Activated B cell treated with CpG ODN at 0.5 μM for 24 hours (primary cell): ENCODE measurements at regions not wholly inside any gene's neighbourhood (a gene's known extent, or its start where the extent isn't known, plus 50 kb on each side); places are given as distances from the start of the nearest gene placed in this dataset.

Experiments
- ATAC-seq: fragments of 200-7000 bp; cut with Tn5 transposase; one replicate; pipeline ENCODE4 v1.10.0; 2021; ENCODE audit warnings: low read depth, mild to moderate bottlenecking, moderate library complexity
- CTCF ChIA-PET: fragments of 350-600 bp; sonication (Branson Sonifier 250); formaldehyde crosslinking; loops from one replicate; lab custom pipeline; 2021; ENCODE audit warnings: antibody characterized with exemption; lab: Charles Lee
- POLR2A ChIA-PET: fragments of 350-600 bp; sonication (Branson Sonifier 250); formaldehyde crosslinking; loops from one replicate; lab custom pipeline; 2021; ENCODE audit warnings: antibody characterized with exemption; lab: Charles Lee
- DNase-seq: peaks from one replicate; pipeline ENCODE4 v3.0.0; 2022
- H3K27ac Mint-ChIP-seq: one replicate; pipeline ENCODE4 v1.8.0; 2020; ENCODE audit warnings: mixed read lengths
- H3K27me3 Mint-ChIP-seq: one replicate; pipeline ENCODE4 v1.8.0; 2021; ENCODE audit warnings: mixed read lengths
- H3K36me3 Mint-ChIP-seq: one replicate; pipeline ENCODE4 v1.8.0; 2021; ENCODE audit warnings: low read depth, mixed read lengths
- H3K4me1 Mint-ChIP-seq: one replicate; pipeline ENCODE4 v1.8.0; 2021; ENCODE audit warnings: mixed read lengths
- H3K4me3 Mint-ChIP-seq: one replicate; pipeline ENCODE4 v1.8.0; 2020; ENCODE audit warnings: mild to moderate bottlenecking, mixed read lengths
- H3K9me3 Mint-ChIP-seq: one replicate; pipeline ENCODE4 v1.8.0; 2020; ENCODE audit warnings: mixed read lengths
- intact Hi-C: fragments of 100-400 bp; cut with micrococcal nuclease; formaldehyde crosslinking; loops from one replicate; pipeline ENCODE4 v1.15.1; 2024
- TF ChIP-seq, protein P1 (sequence below): fragments of 200-600 bp; IDR thresholded peaks from one replicate; pipeline ENCODE4 v1.8.0; 2022; ENCODE audit warnings: antibody characterized with exemption, mild to moderate bottlenecking

DNA sequence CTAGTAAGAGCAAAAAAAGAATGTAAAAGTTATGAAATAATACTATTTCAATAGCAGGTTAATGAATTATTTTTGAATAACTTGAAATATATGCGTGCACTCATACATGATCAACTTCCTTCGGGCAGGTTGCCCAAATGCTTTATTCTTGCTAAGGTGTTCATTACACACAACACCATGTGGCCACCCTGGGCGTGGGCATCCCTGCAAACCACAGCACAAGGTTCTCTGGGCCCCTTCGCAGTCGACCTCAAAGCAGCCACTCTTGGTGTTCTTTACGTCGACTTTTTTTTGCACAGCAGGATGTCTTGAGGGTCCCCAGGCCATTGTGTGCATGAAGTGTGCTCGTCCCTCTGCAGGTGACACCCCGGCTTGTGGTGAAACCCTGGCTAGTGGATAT lies 300.7 kb upstream of the PITRM1 start:
- Mint-ChIP-seq H3K4me1 (peaks cover 24% of the 10 kb centered on the region), H3K9me3 (no peaks in the 10 kb centered on the region), H3K27me3 (no peaks in the 10 kb centered on the region), H3K36me3 (no peaks in the 10 kb centered on the region), H3K27ac (peak overlapping the region; percentile 86), H3K4me3 (no peak overlapping the region)
- TF ChIP-seq, protein P1, sequence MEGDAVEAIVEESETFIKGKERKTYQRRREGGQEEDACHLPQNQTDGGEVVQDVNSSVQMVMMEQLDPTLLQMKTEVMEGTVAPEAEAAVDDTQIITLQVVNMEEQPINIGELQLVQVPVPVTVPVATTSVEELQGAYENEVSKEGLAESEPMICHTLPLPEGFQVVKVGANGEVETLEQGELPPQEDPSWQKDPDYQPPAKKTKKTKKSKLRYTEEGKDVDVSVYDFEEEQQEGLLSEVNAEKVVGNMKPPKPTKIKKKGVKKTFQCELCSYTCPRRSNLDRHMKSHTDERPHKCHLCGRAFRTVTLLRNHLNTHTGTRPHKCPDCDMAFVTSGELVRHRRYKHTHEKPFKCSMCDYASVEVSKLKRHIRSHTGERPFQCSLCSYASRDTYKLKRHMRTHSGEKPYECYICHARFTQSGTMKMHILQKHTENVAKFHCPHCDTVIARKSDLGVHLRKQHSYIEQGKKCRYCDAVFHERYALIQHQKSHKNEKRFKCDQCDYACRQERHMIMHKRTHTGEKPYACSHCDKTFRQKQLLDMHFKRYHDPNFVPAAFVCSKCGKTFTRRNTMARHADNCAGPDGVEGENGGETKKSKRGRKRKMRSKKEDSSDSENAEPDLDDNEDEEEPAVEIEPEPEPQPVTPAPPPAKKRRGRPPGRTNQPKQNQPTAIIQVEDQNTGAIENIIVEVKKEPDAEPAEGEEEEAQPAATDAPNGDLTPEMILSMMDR, result no peak
- POLR2A ChIA-PET, result interaction anchor here (0.8 to 3.7 kb wide), 5 partner anchors 12 to 379 kb away, joined by 3 to 15 read pairs (median 11); partner anchors contain the start of gene KLF6
- DNase-seq, result no peak
- CTCF ChIA-PET, result interaction anchor here (1.3 kb wide), 1 partner anchor 11 kb away, joined by 3 read pairs; no protein-coding TSS in a partner anchor
- ATAC-seq, result no peak
- intact Hi-C loops, result no loop called here

DNA sequence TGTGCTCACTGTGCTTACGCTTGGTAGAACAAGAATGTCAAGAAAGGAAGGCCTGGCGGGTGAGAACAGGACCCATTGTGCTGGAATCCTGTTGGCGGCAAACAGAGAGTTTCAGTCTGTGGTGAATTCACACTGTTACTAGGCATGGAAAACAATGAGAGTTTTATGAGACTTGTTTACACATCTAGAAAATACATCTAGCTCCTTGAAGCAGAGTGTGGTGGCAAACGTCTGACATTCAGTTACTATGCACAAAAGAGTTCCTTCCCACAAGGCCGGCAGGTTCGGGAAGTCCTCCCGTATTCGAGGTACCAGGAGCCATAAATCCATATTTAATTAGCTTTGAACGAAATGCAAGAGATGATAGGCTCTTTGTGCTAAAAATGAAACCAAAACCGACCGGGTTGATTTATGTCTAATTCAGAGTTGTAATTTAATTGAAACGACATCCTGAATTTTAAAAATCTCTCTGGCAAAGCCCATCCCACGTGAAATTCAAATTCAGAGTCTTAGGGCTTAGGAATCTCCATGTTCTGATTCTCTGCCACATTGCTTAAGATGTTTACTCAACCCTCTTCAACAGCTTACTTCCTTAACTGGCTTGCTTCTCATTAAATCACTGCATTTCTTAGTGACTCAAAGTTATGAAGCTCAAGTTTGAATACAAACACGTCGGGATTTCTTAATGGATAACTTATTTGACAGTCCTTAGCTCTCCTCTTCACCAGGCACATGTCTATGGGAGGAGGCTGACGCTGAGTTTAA lies 299.9 kb upstream of the PITRM1 start:
- ATAC-seq, result peak; percentile 42

GRCh38 chr10:3471927-3472286 lies 299.3 kb upstream of the PITRM1 start:
- POLR2A ChIA-PET, result interaction anchor here (0.8 to 3.7 kb wide), 5 partner anchors 12 to 650 kb away, joined by 3 to 15 read pairs (median 11); partner anchors contain the start of gene KLF6
- peak overlapping the region; percentile 83 for H3K4me3 Mint-ChIP-seq
- H3K36me3 Mint-ChIP-seq, result no peaks in the 10 kb centered on the region
- peak overlapping the region; percentile 86 for H3K27ac Mint-ChIP-seq
- no peaks in the 10 kb centered on the region for H3K9me3 Mint-ChIP-seq
- no peaks in the 10 kb centered on the region for H3K27me3 Mint-ChIP-seq
- peaks cover 19% of the 10 kb centered on the region for H3K4me1 Mint-ChIP-seq
- intact Hi-C loops, result loop anchor here (1.0 kb wide), 1 partner anchor 12 kb away; no protein-coding TSS in a partner anchor
- CTCF ChIA-PET, result interaction anchor here (0.5 to 1.3 kb wide), 3 partner anchors 13 to 1175 kb away, joined by 3 read pairs; no protein-coding TSS in a partner anchor
- TF ChIP-seq, protein P1, result no peak
- DNase-seq (no peak), ATAC-seq (no peak)

More for the DNA sequence above, 299.9 kb upstream of the PITRM1 start:
- DNase-seq, result no peak
- POLR2A ChIA-PET, result interaction anchor here (0.8 to 3.7 kb wide), 7 partner anchors 11 to 649 kb away, joined by 3 to 15 read pairs (median 5); partner anchors contain the start of gene KLF6
- CTCF ChIA-PET, result interaction anchor here (0.5 to 1.3 kb wide), 3 partner anchors 12 to 1174 kb away, joined by 3 read pairs; no protein-coding TSS in a partner anchor
- Mint-ChIP-seq H3K27me3 (no peaks in the 10 kb centered on the region), H3K27ac (peak overlapping the region; percentile 86), H3K9me3 (no peaks in the 10 kb centered on the region), H3K36me3 (no peaks in the 10 kb centered on the region), H3K4me1 (peaks cover 19% of the 10 kb centered on the region), H3K4me3 (peak overlapping the region; percentile 83)
- TF ChIP-seq, protein P1, result no peak
- intact Hi-C loops, result loop anchor here (1.0 kb wide), 1 partner anchor 12 kb away; no protein-coding TSS in a partner anchor

DNA sequence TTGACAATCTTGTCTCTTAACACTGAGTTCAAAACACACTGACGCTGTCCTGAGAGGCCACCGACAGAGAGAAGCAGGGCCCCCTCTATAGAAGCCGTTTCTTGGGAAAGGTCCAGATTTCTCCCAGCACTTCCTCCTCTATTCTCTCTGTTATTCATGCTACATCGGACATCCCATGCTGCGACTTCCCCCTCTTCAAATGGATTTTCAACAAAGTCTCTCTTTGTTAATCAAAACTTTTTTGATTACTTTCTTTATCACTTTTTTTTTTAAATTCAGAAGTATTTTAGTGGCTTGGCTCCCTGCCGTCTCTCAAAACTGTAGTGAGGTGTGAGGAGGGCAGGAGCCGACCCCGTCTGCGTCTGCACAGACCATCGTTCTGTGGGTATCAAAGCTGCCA lies 298.9 kb upstream of the PITRM1 start:
- DNase-seq, result no peak
- Mint-ChIP-seq H3K36me3 (no peaks in the 10 kb centered on the region), H3K9me3 (no peaks in the 10 kb centered on the region), H3K27ac (peak overlapping the region; percentile 86), H3K27me3 (no peaks in the 10 kb centered on the region), H3K4me3 (no peak overlapping the region), H3K4me1 (peaks cover 19% of the 10 kb centered on the region)
- TF ChIP-seq, protein P1, result no peak
- intact Hi-C loops, result no loop called here
- no peak for ATAC-seq
- CTCF ChIA-PET, result interaction anchor here (0.5 kb wide), 1 partner anchor 1175 kb away, joined by 3 read pairs; no protein-coding TSS in a partner anchor
- POLR2A ChIA-PET, result interaction anchor here (1.9 to 3.7 kb wide), 2 partner anchors 13 to 314 kb away, joined by 13 to 15 read pairs; partner anchors contain the start of gene KLF6

DNA sequence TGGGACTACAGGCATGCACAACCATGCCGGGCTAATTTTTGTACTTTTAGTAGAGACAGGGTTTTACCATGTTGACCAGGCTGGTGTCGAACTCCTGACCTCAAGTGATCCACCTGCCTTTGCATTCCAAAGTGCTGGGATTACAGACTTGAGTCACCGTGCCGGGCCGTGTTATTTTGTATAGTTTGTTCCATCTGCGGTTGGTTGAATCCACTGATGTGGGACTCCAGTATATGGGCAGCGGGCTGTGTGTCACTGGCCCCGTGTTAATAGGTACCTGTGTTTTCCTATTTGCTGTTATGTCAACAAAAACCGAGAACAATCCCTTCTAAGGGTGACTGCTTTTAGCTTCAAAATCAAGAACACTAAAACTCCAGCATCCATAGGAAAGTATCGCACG lies 297.6 kb upstream of the PITRM1 start:
- ChIA-PET CTCF (no interaction called here), POLR2A (interaction anchor here (0.6 kb wide), 1 partner anchor 406 kb away, joined by 7 read pairs; no protein-coding TSS in a partner anchor)
- no peaks in the 10 kb centered on the region for H3K27me3 Mint-ChIP-seq
- H3K9me3 Mint-ChIP-seq, result no peaks in the 10 kb centered on the region
- peaks cover 22% of the 10 kb centered on the region for H3K4me1 Mint-ChIP-seq
- ATAC-seq, result no peak
- intact Hi-C loops, result no loop called here
- no peak for DNase-seq
- no peaks in the 10 kb centered on the region for H3K36me3 Mint-ChIP-seq
- no peak overlapping the region for H3K4me3 Mint-ChIP-seq
- TF ChIP-seq, protein P1, result no peak
- H3K27ac Mint-ChIP-seq, result no peak overlapping the region
